ENCODE measurements at regions not wholly inside any gene's neighbourhood (a gene's known extent, or its start where the extent isn't known, plus 50 kb on each side); places are given as distances from the start of the nearest gene placed in this dataset.
"Not testable (repeated sequence)": the region's sequence is repeated elsewhere in the genome, so short reads cannot be mapped to it uniquely, and the experiment has no call there.

GRCh38 chr11:71095294-71095850 is 157.0 kb downstream of the SHANK2 start:
- DNase-seq (ENCODE audit: insufficient read length, low spot score) (no peak), FAIRE-seq (no peak)
- TF ChIP-seq CTCF (IDR thresholded peaks at IDR 0.05; ENCODE audit: insufficient read depth, missing control alignments), result no peak

GRCh38 chr11:71094296-71095077 is 157.9 kb downstream of the SHANK2 start:
- TF ChIP-seq CTCF (IDR thresholded peaks at IDR 0.05; ENCODE audit: insufficient read depth, missing control alignments), result no peak
- FAIRE-seq (no peak), DNase-seq (ENCODE audit: insufficient read length, low spot score) (no peak)

- no peak for TF ChIP-seq CTCF (IDR thresholded peaks at IDR 0.05; ENCODE audit: insufficient read depth, missing control alignments)
- no peak for DNase-seq (ENCODE audit: insufficient read length, low spot score)
- FAIRE-seq, result no peak
Observed at GRCh38 chr11:71093783-71094182, 158.6 kb downstream of the SHANK2 start.

GRCh38 chr11:71091506-71092265 is 160.7 kb downstream of the SHANK2 start:
- TF ChIP-seq CTCF (IDR thresholded peaks at IDR 0.05; ENCODE audit: insufficient read depth, missing control alignments), result no peak
- no peak for DNase-seq (ENCODE audit: insufficient read length, low spot score)
- no peak for FAIRE-seq

GRCh38 chr11:71089571-71089970 is 162.8 kb downstream of the SHANK2 start:
- FAIRE-seq (no peak), DNase-seq (ENCODE audit: insufficient read length, low spot score) (no peak)
- TF ChIP-seq CTCF (IDR thresholded peaks at IDR 0.05; ENCODE audit: insufficient read depth, missing control alignments), result no peak

- FAIRE-seq; DNase-seq (ENCODE audit: insufficient read length, low spot score): not testable (repeated sequence)
Observed at GRCh38 chr11:71088314-71089215, 163.8 kb downstream of the SHANK2 start.

- peak; percentile 32 for TF ChIP-seq CTCF (IDR thresholded peaks at IDR 0.05; ENCODE audit: insufficient read depth, missing control alignments)
- FAIRE-seq (no peak), DNase-seq (ENCODE audit: insufficient read length, low spot score) (no peak)
Observed at GRCh38 chr11:71086687-71087258, 165.6 kb downstream of the SHANK2 start.

Measured in D721Med (cell line).